ENCODE measurements at regions not wholly inside any gene's neighbourhood (a gene's known extent, or its start where the extent isn't known, plus 50 kb on each side); places are given as distances from the start of the nearest gene placed in this dataset.

DNA sequence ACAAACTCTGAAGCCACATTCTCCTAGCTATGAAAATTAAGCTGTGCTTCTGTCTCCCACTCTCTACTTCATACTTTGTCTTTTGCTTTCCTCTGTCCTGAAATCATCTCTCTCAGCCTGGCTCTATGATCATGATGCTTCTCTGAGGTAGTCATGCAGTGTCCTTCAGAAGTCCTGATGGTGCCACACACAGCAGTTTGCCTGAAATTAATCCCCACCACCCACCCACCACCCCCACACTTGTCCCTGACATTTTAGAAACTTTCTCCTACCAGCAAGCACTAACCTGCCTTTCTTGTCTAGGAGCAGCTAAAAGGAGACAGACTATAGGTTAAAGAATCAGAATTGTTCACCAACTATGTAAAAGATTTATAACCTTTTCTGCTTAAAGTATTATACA lies 282.2 kb upstream of the FAM174A start:
- no peak overlapping the region for H3K27ac ChIP-seq (ENCODE audit: low read depth in 2 of 2, low read length in 2 of 2)
- H3K4me3 ChIP-seq (ENCODE audit: low read length in 2 of 2), result no peak overlapping the region
- no peaks in the 10 kb centered on the region for H3K27me3 ChIP-seq (ENCODE audit: control insufficient read depth in 2 of 2, insufficient read depth in 2 of 2, low read length in 2 of 2)
- no peaks in the 10 kb centered on the region for H3K36me3 ChIP-seq (ENCODE audit: control insufficient read depth in 2 of 2, insufficient read depth in 2 of 2, low read length in 2 of 2)
- no peak overlapping the region for H3K9ac ChIP-seq (ENCODE audit: low read depth in 1 of 2, low read length in 2 of 2)
- no peaks in the 10 kb centered on the region for H3K9me3 ChIP-seq (ENCODE audit: control insufficient read depth in 2 of 2, low read length in 2 of 2)
- H3K4me1 ChIP-seq (ENCODE audit: control insufficient read depth in 2 of 2, insufficient read depth in 2 of 2, low read length in 2 of 2), result no peaks in the 10 kb centered on the region

DNA sequence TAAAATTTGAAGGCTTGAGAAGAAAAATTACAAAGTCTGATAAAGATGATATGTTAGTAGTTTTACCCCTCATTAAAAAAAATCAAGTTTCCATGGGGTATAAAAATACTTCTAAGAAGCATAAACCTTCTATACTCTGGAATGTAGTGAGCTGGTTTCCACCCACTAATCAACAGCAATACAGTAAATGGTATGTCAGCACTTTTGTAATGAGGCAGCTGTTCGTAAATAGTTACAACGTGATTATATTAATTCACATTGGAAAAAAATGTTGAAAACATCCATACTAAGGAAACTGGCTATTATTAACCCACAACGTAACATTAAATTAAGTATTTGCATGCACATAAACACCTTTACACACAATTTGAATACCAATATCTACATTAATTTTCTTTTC lies 283.1 kb upstream of the FAM174A start:
- no peaks in the 10 kb centered on the region for H3K36me3 ChIP-seq (ENCODE audit: control insufficient read depth in 2 of 2, insufficient read depth in 2 of 2, low read length in 2 of 2)
- H3K27ac ChIP-seq (ENCODE audit: low read depth in 2 of 2, low read length in 2 of 2), result no peak overlapping the region
- no peak overlapping the region for H3K4me3 ChIP-seq (ENCODE audit: low read length in 2 of 2)
- no peaks in the 10 kb centered on the region for H3K9me3 ChIP-seq (ENCODE audit: control insufficient read depth in 2 of 2, low read length in 2 of 2)
- no peak overlapping the region for H3K9ac ChIP-seq (ENCODE audit: low read depth in 1 of 2, low read length in 2 of 2)
- no peaks in the 10 kb centered on the region for H3K4me1 ChIP-seq (ENCODE audit: control insufficient read depth in 2 of 2, insufficient read depth in 2 of 2, low read length in 2 of 2)
- no peaks in the 10 kb centered on the region for H3K27me3 ChIP-seq (ENCODE audit: control insufficient read depth in 2 of 2, insufficient read depth in 2 of 2, low read length in 2 of 2)

DNA sequence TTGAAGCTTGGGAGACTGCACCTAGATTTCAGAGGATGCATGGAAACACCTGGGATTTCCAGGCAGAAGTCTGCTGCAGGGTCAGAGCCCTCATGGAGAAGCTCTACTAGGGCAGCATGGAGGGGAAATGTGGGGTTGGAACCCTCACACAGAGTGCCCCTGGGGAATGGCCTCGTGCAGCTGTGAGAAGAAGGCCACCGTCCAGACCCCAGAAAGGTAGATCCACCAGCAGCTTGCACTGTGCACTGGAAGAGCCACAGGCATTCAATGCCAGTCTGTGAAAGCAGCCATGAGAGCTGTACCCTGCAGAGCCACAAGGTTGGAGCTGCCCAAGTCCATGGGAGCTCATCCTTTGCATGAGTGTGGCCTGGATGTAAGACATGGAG lies 285.3 kb upstream of the FAM174A start:
- H3K27me3 ChIP-seq (ENCODE audit: control insufficient read depth in 2 of 2, insufficient read depth in 2 of 2, low read length in 2 of 2), result no peaks in the 10 kb centered on the region
- no peak overlapping the region for H3K4me3 ChIP-seq (ENCODE audit: low read length in 2 of 2)
- no peaks in the 10 kb centered on the region for H3K4me1 ChIP-seq (ENCODE audit: control insufficient read depth in 2 of 2, insufficient read depth in 2 of 2, low read length in 2 of 2)

DNA sequence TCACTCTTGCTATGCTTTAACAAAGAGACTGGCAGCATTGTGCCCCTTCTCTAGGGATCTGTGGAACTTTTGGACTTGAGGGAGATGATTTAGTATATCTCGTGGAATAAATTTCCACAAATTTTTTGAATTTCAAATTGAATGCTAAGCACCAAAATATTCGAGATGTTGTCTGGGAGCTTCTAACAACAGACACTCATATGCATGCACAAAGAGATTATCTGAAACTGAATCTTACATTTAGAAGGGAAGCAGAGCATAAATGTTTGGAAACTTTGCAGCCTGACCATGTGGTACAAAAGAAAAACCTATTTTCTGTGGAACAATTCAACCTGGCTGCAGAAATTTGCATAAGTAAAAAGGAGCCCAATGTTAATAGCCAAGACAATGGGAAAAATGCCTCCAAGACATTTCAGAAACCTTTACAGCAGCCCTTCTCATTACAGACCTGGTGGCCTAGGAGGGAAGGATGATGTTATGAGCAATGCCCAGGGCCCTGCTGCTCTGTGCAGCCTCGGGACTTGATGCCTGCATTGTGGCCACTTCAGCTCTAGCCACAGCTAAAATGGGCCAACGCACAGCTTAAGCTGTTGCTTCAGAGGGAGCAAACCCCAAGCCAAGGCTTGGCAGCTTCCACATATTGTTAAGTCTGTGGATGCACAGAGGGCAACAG lies 285.8 kb upstream of the FAM174A start:
- H3K27me3 ChIP-seq (ENCODE audit: control insufficient read depth in 2 of 2, insufficient read depth in 2 of 2, low read length in 2 of 2), result no peaks in the 10 kb centered on the region
- H3K36me3 ChIP-seq (ENCODE audit: control insufficient read depth in 2 of 2, insufficient read depth in 2 of 2, low read length in 2 of 2), result no peaks in the 10 kb centered on the region

More for the DNA sequence above, 285.3 kb upstream of the FAM174A start:
- no peak overlapping the region for H3K27ac ChIP-seq (ENCODE audit: low read depth in 2 of 2, low read length in 2 of 2)
- no peak overlapping the region for H3K9ac ChIP-seq (ENCODE audit: low read depth in 1 of 2, low read length in 2 of 2)
- no peaks in the 10 kb centered on the region for H3K36me3 ChIP-seq (ENCODE audit: control insufficient read depth in 2 of 2, insufficient read depth in 2 of 2, low read length in 2 of 2)
- no peaks in the 10 kb centered on the region for H3K9me3 ChIP-seq (ENCODE audit: control insufficient read depth in 2 of 2, low read length in 2 of 2)

GRCh38 chr5:100232736-100233135 lies 302.4 kb upstream of the FAM174A start:
- no peaks in the 10 kb centered on the region for H3K36me3 ChIP-seq (ENCODE audit: control insufficient read depth in 2 of 2, insufficient read depth in 2 of 2, low read length in 2 of 2)

More for the DNA sequence above, 285.8 kb upstream of the FAM174A start:
- H3K27ac ChIP-seq (ENCODE audit: low read depth in 2 of 2, low read length in 2 of 2), result no peak overlapping the region
- H3K4me1 ChIP-seq (ENCODE audit: control insufficient read depth in 2 of 2, insufficient read depth in 2 of 2, low read length in 2 of 2), result no peaks in the 10 kb centered on the region
- no peaks in the 10 kb centered on the region for H3K9me3 ChIP-seq (ENCODE audit: control insufficient read depth in 2 of 2, low read length in 2 of 2)
- H3K4me3 ChIP-seq (ENCODE audit: low read length in 2 of 2), result no peak overlapping the region
- no peak overlapping the region for H3K9ac ChIP-seq (ENCODE audit: low read depth in 1 of 2, low read length in 2 of 2)

GRCh38 chr5:100188778-100189177 lies 346.4 kb upstream of the FAM174A start:
- no peaks in the 10 kb centered on the region for H3K27me3 ChIP-seq (ENCODE audit: control insufficient read depth in 2 of 2, insufficient read depth in 2 of 2, low read length in 2 of 2)
- H3K9me3 ChIP-seq (ENCODE audit: control insufficient read depth in 2 of 2, low read length in 2 of 2), result no peaks in the 10 kb centered on the region
- no peak overlapping the region for H3K27ac ChIP-seq (ENCODE audit: low read depth in 2 of 2, low read length in 2 of 2)
- H3K9ac ChIP-seq (ENCODE audit: low read depth in 1 of 2, low read length in 2 of 2), result no peak overlapping the region
- H3K36me3 ChIP-seq (ENCODE audit: control insufficient read depth in 2 of 2, insufficient read depth in 2 of 2, low read length in 2 of 2), result no peaks in the 10 kb centered on the region
- no peaks in the 10 kb centered on the region for H3K4me1 ChIP-seq (ENCODE audit: control insufficient read depth in 2 of 2, insufficient read depth in 2 of 2, low read length in 2 of 2)
- no peak overlapping the region for H3K4me3 ChIP-seq (ENCODE audit: low read length in 2 of 2)

More at GRCh38 chr5:100232736-100233135, 302.4 kb upstream of the FAM174A start:
- H3K4me3 ChIP-seq (ENCODE audit: low read length in 2 of 2), result no peak overlapping the region
- H3K27ac ChIP-seq (ENCODE audit: low read depth in 2 of 2, low read length in 2 of 2), result no peak overlapping the region
- no peak overlapping the region for H3K9ac ChIP-seq (ENCODE audit: low read depth in 1 of 2, low read length in 2 of 2)
- H3K9me3 ChIP-seq (ENCODE audit: control insufficient read depth in 2 of 2, low read length in 2 of 2), result peaks cover 0 to 6% of the 10 kb centered on the region in 2 donors
- no peaks in the 10 kb centered on the region for H3K27me3 ChIP-seq (ENCODE audit: control insufficient read depth in 2 of 2, insufficient read depth in 2 of 2, low read length in 2 of 2)
- H3K4me1 ChIP-seq (ENCODE audit: control insufficient read depth in 2 of 2, insufficient read depth in 2 of 2, low read length in 2 of 2), result no peaks in the 10 kb centered on the region

GRCh38 chr5:100188339-100188738 lies 346.8 kb upstream of the FAM174A start:
- Histone ChIP-seq H3K4me1 (ENCODE audit: control insufficient read depth in 2 of 2, insufficient read depth in 2 of 2, low read length in 2 of 2) (no peaks in the 10 kb centered on the region), H3K4me3 (ENCODE audit: low read length in 2 of 2) (no peak overlapping the region), H3K27me3 (ENCODE audit: control insufficient read depth in 2 of 2, insufficient read depth in 2 of 2, low read length in 2 of 2) (no peaks in the 10 kb centered on the region), H3K36me3 (ENCODE audit: control insufficient read depth in 2 of 2, insufficient read depth in 2 of 2, low read length in 2 of 2) (no peaks in the 10 kb centered on the region), H3K27ac (ENCODE audit: low read depth in 2 of 2, low read length in 2 of 2) (no peak overlapping the region), H3K9me3 (ENCODE audit: control insufficient read depth in 2 of 2, low read length in 2 of 2) (no peaks in the 10 kb centered on the region), H3K9ac (ENCODE audit: low read depth in 1 of 2, low read length in 2 of 2) (no peak overlapping the region)

- Histone ChIP-seq H3K4me1 (ENCODE audit: control insufficient read depth in 2 of 2, insufficient read depth in 2 of 2, low read length in 2 of 2) (no peaks in the 10 kb centered on the region), H3K9ac (ENCODE audit: low read depth in 1 of 2, low read length in 2 of 2) (no peak overlapping the region), H3K4me3 (ENCODE audit: low read length in 2 of 2) (no peak overlapping the region), H3K36me3 (ENCODE audit: control insufficient read depth in 2 of 2, insufficient read depth in 2 of 2, low read length in 2 of 2) (no peaks in the 10 kb centered on the region), H3K27ac (ENCODE audit: low read depth in 2 of 2, low read length in 2 of 2) (no peak overlapping the region), H3K9me3 (ENCODE audit: control insufficient read depth in 2 of 2, low read length in 2 of 2) (no peaks in the 10 kb centered on the region), H3K27me3 (ENCODE audit: control insufficient read depth in 2 of 2, insufficient read depth in 2 of 2, low read length in 2 of 2) (no peaks in the 10 kb centered on the region)
Observed at GRCh38 chr5:100186181-100186580, 349.0 kb upstream of the FAM174A start.

DNA sequence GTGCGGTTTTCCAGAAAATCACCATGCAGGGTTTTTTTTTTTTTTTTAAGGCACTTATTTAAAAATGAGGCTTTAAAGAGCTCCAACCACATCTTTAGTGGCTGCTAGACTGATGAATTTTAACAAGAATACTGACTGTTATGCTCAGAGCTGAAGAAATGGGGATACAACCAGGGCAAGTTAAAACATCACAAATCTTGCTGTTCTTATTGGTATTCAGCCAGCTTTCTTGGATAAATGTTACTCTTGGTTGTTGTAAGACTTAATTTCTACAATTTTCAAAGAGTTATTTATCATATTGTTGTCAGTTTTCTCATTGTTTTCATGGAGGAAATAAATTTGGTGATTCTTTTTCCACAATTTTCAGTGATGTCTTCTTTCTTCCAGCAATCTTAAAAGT lies 352.8 kb upstream of the FAM174A start:
- H3K4me3 ChIP-seq (ENCODE audit: low read length in 2 of 2), result no peak overlapping the region
- no peaks in the 10 kb centered on the region for H3K36me3 ChIP-seq (ENCODE audit: control insufficient read depth in 2 of 2, insufficient read depth in 2 of 2, low read length in 2 of 2)
- H3K27me3 ChIP-seq (ENCODE audit: control insufficient read depth in 2 of 2, insufficient read depth in 2 of 2, low read length in 2 of 2), result no peaks in the 10 kb centered on the region
- H3K4me1 ChIP-seq (ENCODE audit: control insufficient read depth in 2 of 2, insufficient read depth in 2 of 2, low read length in 2 of 2), result no peaks in the 10 kb centered on the region
- H3K9ac ChIP-seq (ENCODE audit: low read depth in 1 of 2, low read length in 2 of 2), result no peak overlapping the region
- H3K27ac ChIP-seq (ENCODE audit: low read depth in 2 of 2, low read length in 2 of 2), result no peak overlapping the region
- no peaks in the 10 kb centered on the region for H3K9me3 ChIP-seq (ENCODE audit: control insufficient read depth in 2 of 2, low read length in 2 of 2)

- Histone ChIP-seq H3K9me3 (ENCODE audit: control insufficient read depth in 2 of 2, low read length in 2 of 2) (no peaks in the 10 kb centered on the region), H3K27ac (ENCODE audit: low read depth in 2 of 2, low read length in 2 of 2) (no peak overlapping the region), H3K27me3 (ENCODE audit: control insufficient read depth in 2 of 2, insufficient read depth in 2 of 2, low read length in 2 of 2) (no peaks in the 10 kb centered on the region), H3K9ac (ENCODE audit: low read depth in 1 of 2, low read length in 2 of 2) (no peak overlapping the region), H3K4me1 (ENCODE audit: control insufficient read depth in 2 of 2, insufficient read depth in 2 of 2, low read length in 2 of 2) (no peaks in the 10 kb centered on the region), H3K4me3 (ENCODE audit: low read length in 2 of 2) (no peak overlapping the region), H3K36me3 (ENCODE audit: control insufficient read depth in 2 of 2, insufficient read depth in 2 of 2, low read length in 2 of 2) (no peaks in the 10 kb centered on the region)
Observed at GRCh38 chr5:100175346-100175745, 359.8 kb upstream of the FAM174A start.

GRCh38 chr5:100165309-100165708 lies 369.9 kb upstream of the FAM174A start:
- H3K27me3 ChIP-seq (ENCODE audit: control insufficient read depth in 2 of 2, insufficient read depth in 2 of 2, low read length in 2 of 2), result no peaks in the 10 kb centered on the region
- H3K9me3 ChIP-seq (ENCODE audit: control insufficient read depth in 2 of 2, low read length in 2 of 2), result no peaks in the 10 kb centered on the region
- H3K36me3 ChIP-seq (ENCODE audit: control insufficient read depth in 2 of 2, insufficient read depth in 2 of 2, low read length in 2 of 2), result no peaks in the 10 kb centered on the region
- no peak overlapping the region for H3K27ac ChIP-seq (ENCODE audit: low read depth in 2 of 2, low read length in 2 of 2)
- H3K9ac ChIP-seq (ENCODE audit: low read depth in 1 of 2, low read length in 2 of 2), result no peak overlapping the region
- no peak overlapping the region for H3K4me3 ChIP-seq (ENCODE audit: low read length in 2 of 2)
- no peaks in the 10 kb centered on the region for H3K4me1 ChIP-seq (ENCODE audit: control insufficient read depth in 2 of 2, insufficient read depth in 2 of 2, low read length in 2 of 2)

Data from mucosa of rectum (tissue), 2 donors.